T-helper 2 cell (primary cell): ENCODE measurements at regions not wholly inside any gene's neighbourhood (a gene's known extent, or its start where the extent isn't known, plus 50 kb on each side); places are given as distances from the start of the nearest gene placed in this dataset.

Experiments used
- DNase-seq, 5 experiments: peaks; one replicate each; pipeline versions ENCODE4 v3.0.0 to v3.0.0-alpha.2; 2012 to 2022

GRCh38 chr9:103802068-103802467 lies 292.0 kb upstream of the SMC2 start:
- no peak for DNase-seq

GRCh38 chr9:103803245-103803644 lies 290.9 kb upstream of the SMC2 start:
- DNase-seq: no peak

- DNase-seq: no peak
Measured at GRCh38 chr9:103804077-103804735, 289.9 kb upstream of the SMC2 start.

GRCh38 chr9:103809745-103810144 lies 284.4 kb upstream of the SMC2 start:
- no peak for DNase-seq

- DNase-seq: no peak
Measured at GRCh38 chr9:103811462-103811861, 282.6 kb upstream of the SMC2 start.

GRCh38 chr9:103816146-103816545 lies 278.0 kb upstream of the SMC2 start:
- no peak for DNase-seq

- DNase-seq: no peak
Measured at GRCh38 chr9:103819936-103820335, 274.2 kb upstream of the SMC2 start.

GRCh38 chr9:103821115-103821514 lies 273.0 kb upstream of the SMC2 start:
- no peak for DNase-seq

GRCh38 chr9:103837940-103838339 lies 256.2 kb upstream of the SMC2 start:
- DNase-seq: no peak

GRCh38 chr9:103839197-103839596 lies 254.9 kb upstream of the SMC2 start:
- DNase-seq: no peak

GRCh38 chr9:103867886-103868285 lies 226.2 kb upstream of the SMC2 start:
- no peak for DNase-seq

- no peak for DNase-seq
Measured at GRCh38 chr9:103872811-103873210, 221.3 kb upstream of the SMC2 start.

GRCh38 chr9:103881419-103881818 lies 212.7 kb upstream of the SMC2 start:
- DNase-seq: no peak

- no peak for DNase-seq
Measured at GRCh38 chr9:103889989-103890388, 204.1 kb upstream of the SMC2 start.

- no peak for DNase-seq
Measured at GRCh38 chr9:103894184-103894583, 199.9 kb upstream of the SMC2 start.

GRCh38 chr9:103898550-103898949 lies 195.6 kb upstream of the SMC2 start:
- DNase-seq: no peak

- no peak for DNase-seq
Measured at GRCh38 chr9:103899866-103900265, 194.2 kb upstream of the SMC2 start.

GRCh38 chr9:103900466-103900865 lies 193.6 kb upstream of the SMC2 start:
- DNase-seq: no peak

- DNase-seq: no peak
Measured at GRCh38 chr9:103902263-103902662, 191.8 kb upstream of the SMC2 start.

- no peak for DNase-seq
Measured at GRCh38 chr9:103904242-103904641, 189.9 kb upstream of the SMC2 start.

GRCh38 chr9:103913899-103914298 lies 180.2 kb upstream of the SMC2 start:
- DNase-seq: no peak

- DNase-seq: no peak
Measured at GRCh38 chr9:103919605-103920209, 174.4 kb upstream of the SMC2 start.

GRCh38 chr9:103928442-103928841 lies 165.7 kb upstream of the SMC2 start:
- no peak for DNase-seq

GRCh38 chr9:103941104-103941503 lies 153.0 kb upstream of the SMC2 start:
- DNase-seq: no peak

- DNase-seq: no peak
Measured at GRCh38 chr9:103942200-103942599, 151.9 kb upstream of the SMC2 start.
